GM12878 (cell line): ENCODE measurements at regions not wholly inside any gene's neighbourhood (a gene's known extent, or its start where the extent isn't known, plus 50 kb on each side); places are given as distances from the start of the nearest gene placed in this dataset.

Experiments used
- BCL11A ChIP-seq: IDR thresholded peaks from 2 replicates; pipeline ENCODE4 v1.6.1; 2011; ENCODE audit warnings: low read depth, low read length
- CEBPB ChIP-seq, 2 experiments: fragments of 150-350 bp in 1 of 2; IDR thresholded peaks; 2 replicates each; pipeline ENCODE4 v1.6.1; 2012 to 2014; ENCODE audit warnings: low read depth in 2 of 2, low read length in 2 of 2, borderline replicate concordance in 1 of 2, inconsistent platforms in 1 of 2
- CHD4 ChIP-seq: fragments of 200-600 bp; sonication (generic); IDR thresholded peaks from 2 replicates; pipeline ENCODE4 v1.6.1; 2016; ENCODE audit warnings: mild to moderate bottlenecking
- CTCF ChIP-seq, 3 experiments: IDR thresholded peaks in 2 of 3; conservative IDR thresholded peaks in 1 of 3; 2 replicates each; pipeline ENCODE4 v1.5.1; 2011; ENCODE audit warnings: low read depth in 3 of 3, low read length in 3 of 3, mild to moderate bottlenecking in 3 of 3, control low read depth in 2 of 3, moderate library complexity in 2 of 3, inconsistent platforms in 1 of 3, mixed read lengths in 1 of 3; ENCODE audit not compliant: control insufficient read depth in 2 of 3, insufficient read depth in 1 of 3; ENCODE audit errors: extremely low read depth in 1 of 3
- EZH2 ChIP-seq: IDR thresholded peaks from 2 replicates; pipeline ENCODE4 v1.6.1; 2012; ENCODE audit warnings: low read depth, mild to moderate bottlenecking, control low read depth, inconsistent platforms, low read length, borderline replicate concordance; ENCODE audit not compliant: control insufficient read depth
- HDGF ChIP-seq: fragments of 450-650 bp; IDR thresholded peaks from 2 replicates; pipeline ENCODE4 v1.6.1; 2016; ENCODE audit warnings: antibody characterized with exemption
- MTA3 ChIP-seq: IDR thresholded peaks from 2 replicates; pipeline ENCODE4 v1.6.1; 2012; ENCODE audit warnings: low read length, inconsistent platforms, borderline replicate concordance
- PBX3 ChIP-seq: IDR thresholded peaks from 2 replicates; pipeline ENCODE4 v1.6.1; 2011; ENCODE audit warnings: mild to moderate bottlenecking, low read depth, low read length, moderate library complexity; ENCODE audit not compliant: insufficient replicate concordance
- POLR2AphosphoS5 ChIP-seq: IDR thresholded peaks from 2 replicates; pipeline ENCODE4 v1.6.1; 2011; ENCODE audit warnings: mild to moderate bottlenecking, low read length, inconsistent platforms
- RCOR1 ChIP-seq: conservative IDR thresholded peaks from 2 replicates; pipeline ENCODE4 v1.6.1; 2012; ENCODE audit warnings: low read depth, low read length, improper control_type of control experiment
- TCF7 ChIP-seq: IDR thresholded peaks from 2 replicates; pipeline ENCODE4 v1.6.1; 2014; ENCODE audit warnings: antibody characterized with exemption, borderline replicate concordance
- ZNF384 ChIP-seq: IDR thresholded peaks from 2 replicates; pipeline ENCODE4 v1.6.1; 2012; ENCODE audit warnings: low read depth, mild to moderate bottlenecking, low read length, improper control_type of control experiment, borderline replicate concordance

- no peak for TF ChIP-seq MTA3
- no peak for TF ChIP-seq CTCF (IDR thresholded peaks at IDR 0.05 in 2 of 3, conservative IDR thresholded peaks at IDR 0.05 in 1 of 3; ENCODE audit: control insufficient read depth in 2 of 3, extremely low read depth in 1 of 3, insufficient read depth in 1 of 3, low read depth in 3 of 3, low read length in 3 of 3)
- TF ChIP-seq HDGF, result no peak
- no peak for TF ChIP-seq CEBPB (IDR thresholded peaks at IDR 0.05; ENCODE audit: borderline replicate concordance in 1 of 2, low read depth in 2 of 2, low read length in 2 of 2)
- TF ChIP-seq TCF7, result no peak
- no peak for TF ChIP-seq ZNF384
- no peak for TF ChIP-seq BCL11A
- TF ChIP-seq RCOR1, result no peak
- TF ChIP-seq EZH2, result no peak
- TF ChIP-seq CHD4, result no peak
- TF ChIP-seq POLR2AphosphoS5, result no peak
- TF ChIP-seq PBX3, result no peak
Observed at GRCh38 chr20:24418731-24419130, 50.7 kb upstream of the SYNDIG1 start.
